Lower lobe of right lung (tissue), 2 donors: ENCODE measurements at regions not wholly inside any gene's neighbourhood (a gene's known extent, or its start where the extent isn't known, plus 50 kb on each side); places are given as distances from the start of the nearest gene placed in this dataset.

ENCODE experiments used
- ATAC-seq, 2 donors: fragments of 200-7000 bp; cut with Tn5 transposase; one replicate each; pipeline ENCODE4 v1.9.1; 2020 to 2022; ENCODE audit warnings: mild to moderate bottlenecking in 2 of 2, moderate library complexity in 2 of 2
- DNase-seq: peaks from one replicate; pipeline ENCODE4 v3.0.0-alpha.2; 2020
- H3K27ac ChIP-seq: fragments of 200-600 bp; one replicate; pipeline ENCODE4 v1.8.0; 2022
- H3K27me3 ChIP-seq: fragments of 200-600 bp; one replicate; pipeline ENCODE4 v1.8.0; 2022; ENCODE audit warnings: low read depth
- H3K36me3 ChIP-seq: fragments of 200-600 bp; one replicate; pipeline ENCODE4 v1.8.0; 2022; ENCODE audit warnings: mild to moderate bottlenecking
- H3K4me1 ChIP-seq: fragments of 200-600 bp; one replicate; pipeline ENCODE4 v1.8.0; 2022
- H3K4me3 ChIP-seq: fragments of 200-600 bp; one replicate; pipeline ENCODE4 v1.8.0; 2022; ENCODE audit warnings: mild to moderate bottlenecking
- H3K9me3 ChIP-seq: fragments of 200-600 bp; one replicate; pipeline ENCODE4 v1.8.0; 2022
- intact Hi-C: fragments of 100-400 bp; cut with DNase I; formaldehyde crosslinking; loops from one replicate; pipeline ENCODE4 v1.11.0; 2022
- TF ChIP-seq, protein P1 (sequence below): fragments of 200-600 bp; IDR thresholded peaks from one replicate; pipeline ENCODE4 v1.8.0; 2022; ENCODE audit warnings: antibody characterized with exemption, mild to moderate bottlenecking
- donor health status: DM: no; HTN: yes; CAD: no; lungs with severe emphysema.

DNA sequence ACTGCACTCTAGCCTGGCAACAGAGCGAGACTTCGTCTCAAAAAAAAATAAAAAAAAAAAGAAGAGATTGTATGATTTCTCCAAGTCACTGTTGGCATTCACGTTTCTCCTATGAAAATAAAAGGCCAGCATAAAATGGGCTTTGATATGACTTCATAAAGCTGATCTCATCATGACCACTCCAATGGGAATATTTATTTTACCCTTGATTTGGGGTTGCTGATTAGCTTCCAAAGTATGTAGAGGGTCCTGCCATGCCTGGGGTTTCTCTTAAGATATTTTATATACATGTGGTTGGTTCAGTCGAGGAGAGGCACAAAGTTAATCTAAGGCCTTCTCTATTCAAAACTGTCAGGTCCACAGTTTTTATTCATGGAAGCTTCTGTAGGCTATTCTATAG is 247.0 kb upstream of the TNC start:
- H3K4me1 ChIP-seq = peaks cover 5% of the 10 kb centered on the region
- TF ChIP-seq, protein P1, sequence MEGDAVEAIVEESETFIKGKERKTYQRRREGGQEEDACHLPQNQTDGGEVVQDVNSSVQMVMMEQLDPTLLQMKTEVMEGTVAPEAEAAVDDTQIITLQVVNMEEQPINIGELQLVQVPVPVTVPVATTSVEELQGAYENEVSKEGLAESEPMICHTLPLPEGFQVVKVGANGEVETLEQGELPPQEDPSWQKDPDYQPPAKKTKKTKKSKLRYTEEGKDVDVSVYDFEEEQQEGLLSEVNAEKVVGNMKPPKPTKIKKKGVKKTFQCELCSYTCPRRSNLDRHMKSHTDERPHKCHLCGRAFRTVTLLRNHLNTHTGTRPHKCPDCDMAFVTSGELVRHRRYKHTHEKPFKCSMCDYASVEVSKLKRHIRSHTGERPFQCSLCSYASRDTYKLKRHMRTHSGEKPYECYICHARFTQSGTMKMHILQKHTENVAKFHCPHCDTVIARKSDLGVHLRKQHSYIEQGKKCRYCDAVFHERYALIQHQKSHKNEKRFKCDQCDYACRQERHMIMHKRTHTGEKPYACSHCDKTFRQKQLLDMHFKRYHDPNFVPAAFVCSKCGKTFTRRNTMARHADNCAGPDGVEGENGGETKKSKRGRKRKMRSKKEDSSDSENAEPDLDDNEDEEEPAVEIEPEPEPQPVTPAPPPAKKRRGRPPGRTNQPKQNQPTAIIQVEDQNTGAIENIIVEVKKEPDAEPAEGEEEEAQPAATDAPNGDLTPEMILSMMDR = no peak
- H3K27me3 ChIP-seq = no peaks in the 10 kb centered on the region
- no peak overlapping the region for H3K27ac ChIP-seq
- no peak overlapping the region for H3K4me3 ChIP-seq
- ATAC-seq (no peak), DNase-seq (no peak)
- H3K36me3 ChIP-seq = no peaks in the 10 kb centered on the region
- no peaks in the 10 kb centered on the region for H3K9me3 ChIP-seq
- intact Hi-C loops = no loop called here

DNA sequence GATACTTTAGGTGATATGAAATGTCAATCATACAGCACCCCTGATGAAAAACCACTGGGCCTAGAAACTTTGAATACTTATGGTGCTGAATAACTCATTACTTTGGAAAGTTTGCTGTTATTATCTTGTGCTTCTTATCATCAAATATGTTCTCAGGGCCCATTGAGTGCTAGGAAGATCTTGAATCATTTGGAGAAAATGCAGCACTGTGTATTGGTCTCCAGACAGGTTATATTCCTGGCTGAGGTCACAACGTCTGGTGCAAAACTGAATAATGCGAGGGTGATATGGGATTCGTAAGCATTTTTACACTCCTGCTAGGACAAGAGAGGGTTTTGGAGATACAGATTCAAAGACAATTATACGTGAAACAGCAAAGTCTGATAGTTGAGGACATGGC is 249.4 kb upstream of the TNC start:
- intact Hi-C loops = no loop called here

DNA sequence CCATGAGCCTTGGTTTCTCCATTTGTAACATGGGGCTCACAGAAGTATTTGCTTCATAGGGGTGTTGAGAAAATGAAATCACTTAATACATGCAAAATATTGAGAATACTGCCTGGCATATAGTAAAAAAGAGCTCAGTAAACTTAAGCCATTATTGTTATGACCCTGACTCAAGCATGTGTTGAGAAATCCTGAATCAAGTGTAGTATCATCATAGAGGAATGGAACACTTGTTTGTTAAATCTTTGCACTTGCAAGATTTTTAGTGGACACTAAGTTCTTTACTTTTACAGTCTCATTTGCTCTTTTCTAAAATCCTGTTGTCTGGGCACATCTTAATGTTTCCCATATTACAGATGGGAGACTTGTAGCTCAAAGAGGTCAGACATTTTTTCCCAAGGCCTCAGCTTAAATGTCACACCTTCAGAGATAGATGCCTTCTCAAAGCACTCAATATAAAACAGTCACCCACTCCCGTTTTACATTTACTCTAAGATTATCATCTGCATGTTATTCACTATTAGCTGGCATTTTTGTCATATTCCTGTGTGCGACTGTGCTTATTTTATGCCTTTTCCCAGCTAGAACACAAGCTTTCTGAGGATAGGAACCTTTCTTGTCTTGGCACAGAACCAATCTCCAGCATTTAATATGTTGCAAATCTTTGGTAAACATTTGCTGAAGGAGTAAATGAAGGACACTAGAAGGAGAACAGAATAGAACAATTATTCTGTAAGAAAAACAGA is 250.0 kb upstream of the TNC start:
- H3K4me3 ChIP-seq = no peak overlapping the region
- intact Hi-C loops = no loop called here
- TF ChIP-seq, protein P1 = no peak
- H3K27me3 ChIP-seq = no peaks in the 10 kb centered on the region
- H3K27ac ChIP-seq = no peak overlapping the region
- no peaks in the 10 kb centered on the region for H3K9me3 ChIP-seq
- DNase-seq = no peak
- no peaks in the 10 kb centered on the region for H3K36me3 ChIP-seq
- no peak for ATAC-seq
- H3K4me1 ChIP-seq = peaks cover 5% of the 10 kb centered on the region

More for the DNA sequence above, 249.4 kb upstream of the TNC start:
- no peak for DNase-seq
- Histone ChIP-seq H3K4me1 (peaks cover 5% of the 10 kb centered on the region), H3K27ac (no peak overlapping the region), H3K4me3 (no peak overlapping the region), H3K27me3 (no peaks in the 10 kb centered on the region), H3K36me3 (no peaks in the 10 kb centered on the region), H3K9me3 (no peaks in the 10 kb centered on the region)
- TF ChIP-seq, protein P1 = no peak
- ATAC-seq = no peak

DNA sequence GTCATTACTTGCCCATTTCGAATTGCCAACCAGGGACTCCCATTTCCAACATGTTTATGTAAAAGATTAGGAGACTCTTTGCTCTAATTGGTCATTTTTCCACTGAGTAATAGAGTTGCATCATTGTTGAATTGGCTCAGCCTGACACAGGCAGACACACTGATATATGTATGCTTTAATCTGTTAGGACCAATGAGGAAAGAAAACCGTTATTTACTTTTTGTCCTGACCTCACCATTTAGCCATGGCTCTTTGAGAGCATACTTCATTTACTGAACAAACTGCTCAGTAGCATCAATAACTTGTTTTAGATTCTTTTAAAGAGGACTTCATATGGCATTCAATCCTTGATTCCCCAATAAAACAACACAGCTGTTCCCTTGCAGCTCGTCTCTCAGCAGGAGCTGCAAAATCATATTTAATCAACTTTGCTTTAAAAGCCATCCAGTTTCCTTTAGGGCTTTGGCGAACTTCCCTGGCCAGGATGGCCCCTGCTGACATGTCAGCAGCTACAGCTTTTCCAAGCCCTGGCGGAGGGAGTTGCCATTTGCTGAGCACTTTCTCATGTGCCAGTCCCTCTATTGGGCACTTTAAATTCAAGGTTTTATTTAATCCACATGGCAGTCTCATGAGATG is 251.5 kb upstream of the TNC start:
- Histone ChIP-seq H3K36me3 (no peaks in the 10 kb centered on the region), H3K9me3 (no peaks in the 10 kb centered on the region), H3K27me3 (no peaks in the 10 kb centered on the region), H3K27ac (no peak overlapping the region), H3K4me1 (peaks cover 5% of the 10 kb centered on the region), H3K4me3 (no peak overlapping the region)
- intact Hi-C loops = no loop called here
- no peak for ATAC-seq
- TF ChIP-seq, protein P1 = no peak
- no peak for DNase-seq

DNA sequence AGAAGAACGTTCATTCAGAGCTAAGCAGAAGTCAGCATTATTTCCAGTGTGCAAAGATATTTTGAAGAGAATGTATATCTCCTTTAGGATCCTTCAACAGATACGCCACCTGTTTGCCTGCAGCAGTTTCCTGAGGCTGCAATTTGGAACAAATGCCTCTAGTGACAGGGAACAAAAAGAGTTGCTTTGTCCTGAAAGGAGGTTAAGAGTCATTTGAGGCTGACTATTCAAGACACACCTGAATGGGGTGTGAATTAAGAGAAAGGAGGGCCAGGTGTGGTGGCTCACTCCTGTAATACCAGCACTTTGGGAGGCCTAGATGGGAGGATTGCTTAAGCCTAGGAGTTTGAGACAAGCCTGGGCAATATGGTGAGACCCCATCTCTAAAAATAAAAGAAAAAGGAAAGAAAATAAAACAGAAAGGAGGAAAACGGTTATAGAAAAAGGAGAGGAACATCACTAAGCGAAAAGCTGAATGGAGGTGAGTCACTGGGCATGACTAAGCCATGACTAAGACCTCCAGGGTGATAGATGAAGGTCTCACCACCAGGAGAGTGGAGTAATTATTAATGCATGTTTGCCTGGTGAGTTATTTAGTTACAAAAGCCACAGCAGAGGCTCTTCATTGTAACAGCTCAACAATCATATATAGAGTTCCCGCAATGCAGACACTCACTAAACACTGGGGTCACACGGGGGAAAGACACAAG is 255.2 kb upstream of the TNC start:
- H3K4me1 ChIP-seq = peaks cover 5% of the 10 kb centered on the region
- no peak overlapping the region for H3K27ac ChIP-seq
- H3K27me3 ChIP-seq = no peaks in the 10 kb centered on the region
- intact Hi-C loops = no loop called here
- DNase-seq (no peak), ATAC-seq (no peak)
- TF ChIP-seq, protein P1 = no peak
- no peaks in the 10 kb centered on the region for H3K36me3 ChIP-seq
- no peaks in the 10 kb centered on the region for H3K9me3 ChIP-seq
- no peak overlapping the region for H3K4me3 ChIP-seq
